ENCODE measurements at regions not wholly inside any gene's neighbourhood (a gene's known extent, or its start where the extent isn't known, plus 50 kb on each side); places are given as distances from the start of the nearest gene placed in this dataset.
A peak's percentile ranks its signal among the peaks of the same experiment; 100 is the strongest.

- ATAC-seq (no peak), DNase-seq (no peak), FAIRE-seq (no peak)
- H3K27me3 ChIP-seq = no peaks in the 10 kb centered on the region
- intact Hi-C loops (cut with DNase I) = no loop called here
- no peaks in the 10 kb centered on the region for H3K4me1 ChIP-seq
- no peak overlapping the region for H3K27ac ChIP-seq
- TF ChIP-seq CTCF (IDR thresholded peaks at IDR 0.05) = no peak
- no peaks in the 10 kb centered on the region for H3K36me3 ChIP-seq
- H3K9me3 ChIP-seq = no peaks in the 10 kb centered on the region
- WGBS, 2 donors = 93 to 97% methylated on average over 7 of the region's 7 CpGs
- H3K4me3 ChIP-seq = no peak overlapping the region
Measured at GRCh38 chr6:11415557-11415956, 122.0 kb upstream of the TMEM170B start.

- ATAC-seq (peak in 2 of 4 donors; percentile 49 to 65), DNase-seq (no peak), FAIRE-seq (no peak)
- Histone ChIP-seq H3K4me3 (no peak overlapping the region), H3K27ac (no peak overlapping the region), H3K9me3 (no peaks in the 10 kb centered on the region), H3K36me3 (no peaks in the 10 kb centered on the region), H3K27me3 (no peaks in the 10 kb centered on the region), H3K4me1 (no peaks in the 10 kb centered on the region)
- WGBS, 2 donors = 79 to 83% methylated on average over 2 of the region's 2 CpGs
- intact Hi-C loops (cut with DNase I) = no loop called here
- TF ChIP-seq CTCF (IDR thresholded peaks at IDR 0.05) = no peak
Measured at GRCh38 chr6:11414176-11414963, 123.2 kb upstream of the TMEM170B start.

- 86 to 99% methylated on average over 2 of the region's 2 CpGs for WGBS, 2 donors
- no peak for TF ChIP-seq CTCF (IDR thresholded peaks at IDR 0.05)
- H3K4me3 ChIP-seq = no peak overlapping the region
- no peaks in the 10 kb centered on the region for H3K36me3 ChIP-seq
- H3K27me3 ChIP-seq = no peaks in the 10 kb centered on the region
- no peak overlapping the region for H3K27ac ChIP-seq
- no peaks in the 10 kb centered on the region for H3K4me1 ChIP-seq
- ATAC-seq = no peak
- FAIRE-seq = no peak
- DNase-seq = no peak
- H3K9me3 ChIP-seq = no peaks in the 10 kb centered on the region
- intact Hi-C loops (cut with DNase I) = no loop called here
Measured at GRCh38 chr6:11413728-11414127, 123.8 kb upstream of the TMEM170B start.

GRCh38 chr6:11413117-11413687, 124.3 kb upstream of the TMEM170B start:
- Histone ChIP-seq H3K4me3 (no peak overlapping the region), H3K4me1 (no peaks in the 10 kb centered on the region), H3K9me3 (no peaks in the 10 kb centered on the region), H3K27ac (no peak overlapping the region), H3K36me3 (no peaks in the 10 kb centered on the region), H3K27me3 (no peaks in the 10 kb centered on the region)
- intact Hi-C loops (cut with DNase I) = no loop called here
- FAIRE-seq (no peak), DNase-seq (no peak), ATAC-seq (no peak)
- 89 to 90% methylated on average over 6 of the region's 6 CpGs for WGBS, 2 donors
- no peak for TF ChIP-seq CTCF (IDR thresholded peaks at IDR 0.05)

GRCh38 chr6:11412616-11413015, 124.9 kb upstream of the TMEM170B start:
- H3K4me3 ChIP-seq = no peak overlapping the region
- no peaks in the 10 kb centered on the region for H3K4me1 ChIP-seq
- FAIRE-seq (no peak), DNase-seq (no peak), ATAC-seq (no peak)
- H3K27ac ChIP-seq = no peak overlapping the region
- no peaks in the 10 kb centered on the region for H3K27me3 ChIP-seq
- no peak for TF ChIP-seq CTCF (IDR thresholded peaks at IDR 0.05)
- no peaks in the 10 kb centered on the region for H3K9me3 ChIP-seq
- intact Hi-C loops (cut with DNase I) = no loop called here
- WGBS, 2 donors = 84 to 92% methylated on average over 3 of the region's 3 CpGs
- H3K36me3 ChIP-seq = no peaks in the 10 kb centered on the region

All from pancreas (tissue), 10 donors.